A549 (cell line): ENCODE measurements at regions not wholly inside any gene's neighbourhood (a gene's known extent, or its start where the extent isn't known, plus 50 kb on each side); places are given as distances from the start of the nearest gene placed in this dataset.

Experiments used
- ATAC-seq, 2 experiments: fragments of 200-7000 bp in 1 of 2; fragments of >200 bp in 1 of 2; cut with Nextera tagmentation in 1 of 2; cut with Tn5 transposase in 1 of 2; 3 replicates each; pipeline versions ENCODE4 v1.8.0 to v1.9.1; 2018 to 2020; ENCODE audit warnings: mild to moderate bottlenecking in 1 of 2, moderate library complexity in 1 of 2
- CTCF ChIA-PET: fragments of 300-600 bp; sonication (Branson Sonifier 250); formaldehyde crosslinking; extraction: SDS; loops from one replicate; lab custom pipeline; 2021; ENCODE audit warnings: antibody characterized with exemption, inconsistent platforms; lab: Yijun Ruan, JAX
- POLR2A ChIA-PET: fragments of 350-600 bp; formaldehyde crosslinking; extraction: SDS; loops from one replicate; lab custom pipeline; 2021; ENCODE audit warnings: antibody characterized with exemption, inconsistent platforms; lab: Yijun Ruan, JAX
- DNase-seq, 2 experiments: peaks; one replicate each; pipeline versions ENCODE4 v3.0.0 to v3.0.0-alpha.2; 2011 to 2016; ENCODE audit warnings: low read depth in 1 of 2, low spot score in 1 of 2
- FAIRE-seq: peaks from 2 replicates; lab custom pipeline; 2011; peaks lifted over from hg19 to GRCh38; lab: Jason Lieb, UNC
- H3K27ac ChIP-seq, 2 experiments: fragments of >200 bp; sonication (Bioruptor Twin); formaldehyde crosslinking; 3 replicates each; pipeline ENCODE4 v1.5.1; 2016 to 2017
- H3K4me1 ChIP-seq: fragments of >200 bp; sonication (Bioruptor Twin); formaldehyde crosslinking; 3 replicates; pipeline ENCODE4 v1.6.1; 2016
- H3K4me2 ChIP-seq: fragments of >200 bp; sonication (Bioruptor Twin); formaldehyde crosslinking; 3 replicates; pipeline ENCODE4 v1.6.1; 2016
- H3K4me3 ChIP-seq: fragments of >200 bp; sonication (Bioruptor Twin); formaldehyde crosslinking; 3 replicates; pipeline ENCODE4 v1.5.1; 2016
- H3K9me3 ChIP-seq: fragments of >200 bp; sonication (Bioruptor Twin); formaldehyde crosslinking; 3 replicates; pipeline ENCODE4 v1.6.1; 2016
- CBX2 ChIP-seq: fragments of 200-600 bp; sonication (generic); IDR thresholded peaks from 2 replicates; pipeline ENCODE4 v1.6.1; 2016; ENCODE audit warnings: low read depth, mild to moderate bottlenecking, borderline replicate concordance
- CBX8 ChIP-seq: fragments of 200-600 bp; sonication (generic); IDR thresholded peaks from 2 replicates; pipeline ENCODE4 v1.6.1; 2016
- CEBPB ChIP-seq, 2 experiments: fragments of >200 bp in 1 of 2; sonication (Bioruptor Twin) in 1 of 2; formaldehyde crosslinking in 1 of 2; IDR thresholded peaks; 2 replicates each; pipeline ENCODE4 v1.6.1; 2012 to 2016
- EHMT2 ChIP-seq: fragments of 200-600 bp; sonication (generic); IDR thresholded peaks from 2 replicates; pipeline ENCODE4 v1.6.1; 2016; ENCODE audit warnings: antibody characterized with exemption, low read depth, mild to moderate bottlenecking, moderate library complexity
- EP300 ChIP-seq, 2 experiments: fragments of >200 bp; sonication (Bioruptor Twin); formaldehyde crosslinking; IDR thresholded peaks; 2 replicates in 1 of 2; 3 replicates in 1 of 2; pipeline ENCODE4 v1.6.1; 2016 to 2017
- ESRRA ChIP-seq: fragments of 150-350 bp; IDR thresholded peaks from 2 replicates; pipeline ENCODE4 v1.6.1; 2014; ENCODE audit warnings: mild to moderate bottlenecking, low read length, borderline replicate concordance
- FOXS1 ChIP-seq: fragments of 250-450 bp; sonication (Bioruptor Pico); IDR thresholded peaks from 2 replicates; pipeline ENCODE4 v1.5.0; 2020; ENCODE audit warnings: mild to moderate bottlenecking, moderate library complexity
- GATA3 ChIP-seq: IDR thresholded peaks from 2 replicates; pipeline ENCODE4 v1.6.1; 2012; ENCODE audit warnings: borderline replicate concordance
- HDAC2 ChIP-seq: fragments of 200-600 bp; sonication (generic); IDR thresholded peaks from 2 replicates; pipeline ENCODE4 v1.6.1; 2016
- HEYL ChIP-seq: fragments of 250-450 bp; sonication (Bioruptor Pico); IDR thresholded peaks from 2 replicates; pipeline ENCODE4 v1.8.0; 2021; ENCODE audit warnings: mild to moderate bottlenecking, moderate library complexity
- MAZ ChIP-seq: fragments of 150-350 bp; IDR thresholded peaks from 2 replicates; pipeline ENCODE4 v1.6.1; 2014; ENCODE audit warnings: antibody characterized with exemption, low read depth, low read length, borderline replicate concordance
- MYC ChIP-seq: IDR thresholded peaks from 2 replicates; pipeline ENCODE4 v1.6.1; 2012; ENCODE audit warnings: mild to moderate bottlenecking, inconsistent platforms, low read length, improper control_type of control experiment, borderline replicate concordance
- NPAS2 ChIP-seq: fragments of 250-450 bp; sonication (Bioruptor Pico); IDR thresholded peaks from 2 replicates; pipeline ENCODE4 v1.8.0; 2022; ENCODE audit warnings: mild to moderate bottlenecking, moderate library complexity, borderline replicate concordance
- PHF8 ChIP-seq: fragments of 200-600 bp; sonication (generic); IDR thresholded peaks from 2 replicates; pipeline ENCODE4 v1.6.1; 2016; ENCODE audit warnings: low read depth, mild to moderate bottlenecking, antibody characterized with exemption, moderate library complexity, borderline replicate concordance
- RAD21 ChIP-seq, 2 experiments: fragments of >200 bp in 1 of 2; sonication (Bioruptor Twin) in 1 of 2; formaldehyde crosslinking in 1 of 2; IDR thresholded peaks in 1 of 2; conservative IDR thresholded peaks in 1 of 2; 2 replicates in 1 of 2; 3 replicates in 1 of 2; pipeline ENCODE4 v1.6.1; 2012 to 2018; ENCODE audit warnings: inconsistent platforms in 1 of 2
- RARB ChIP-seq: fragments of 250-450 bp; sonication (Bioruptor Pico); IDR thresholded peaks from 2 replicates; pipeline ENCODE4 v1.8.0; 2021; ENCODE audit warnings: mild to moderate bottlenecking, moderate library complexity
- RCOR1 ChIP-seq: fragments of 150-350 bp; IDR thresholded peaks from 2 replicates; pipeline ENCODE4 v1.6.1; 2014; ENCODE audit warnings: antibody characterized with exemption, low read length, low read depth
- RFX5 ChIP-seq: fragments of 450-650 bp; IDR thresholded peaks from 2 replicates; pipeline ENCODE4 v1.7.1; 2014; ENCODE audit warnings: antibody characterized with exemption, mild to moderate bottlenecking, moderate library complexity
- ZFP36 ChIP-seq: fragments of 450-650 bp; IDR thresholded peaks from 2 replicates; pipeline ENCODE4 v1.6.1; 2014; ENCODE audit warnings: borderline replicate concordance; ENCODE audit not compliant: partially characterized antibody
- ZSCAN20 ChIP-seq: fragments of 250-450 bp; sonication (Bioruptor Pico); IDR thresholded peaks from 2 replicates; pipeline ENCODE4 v1.8.0; 2022; ENCODE audit warnings: mild to moderate bottlenecking, moderate library complexity
- WGBS: methylation state at CpG from one replicate; pipeline ENCODE4 v1.1.6; 2017; ENCODE audit errors: missing lambda C conversion rate; 5-methylcytosine and 5-hydroxymethylcytosine counted together
- TF ChIP-seq, protein P1 (sequence below): fragments of 150-350 bp; IDR thresholded peaks from 2 replicates; pipeline ENCODE4 v1.6.1; 2014; ENCODE audit warnings: low read depth, mild to moderate bottlenecking, low read length
- TF ChIP-seq, protein P2 (sequence below): fragments of >200 bp; sonication (Bioruptor Twin); formaldehyde crosslinking; IDR thresholded peaks from 2 replicates; pipeline ENCODE4 v1.6.1; 2016
- TF ChIP-seq, protein P3 (sequence below): IDR thresholded peaks from 2 replicates; pipeline ENCODE4 v1.6.1; 2012
- TF ChIP-seq, protein P4 (sequence below): IDR thresholded peaks from 2 replicates; pipeline ENCODE4 v1.6.1; 2012; ENCODE audit warnings: low read depth, borderline replicate concordance

DNA sequence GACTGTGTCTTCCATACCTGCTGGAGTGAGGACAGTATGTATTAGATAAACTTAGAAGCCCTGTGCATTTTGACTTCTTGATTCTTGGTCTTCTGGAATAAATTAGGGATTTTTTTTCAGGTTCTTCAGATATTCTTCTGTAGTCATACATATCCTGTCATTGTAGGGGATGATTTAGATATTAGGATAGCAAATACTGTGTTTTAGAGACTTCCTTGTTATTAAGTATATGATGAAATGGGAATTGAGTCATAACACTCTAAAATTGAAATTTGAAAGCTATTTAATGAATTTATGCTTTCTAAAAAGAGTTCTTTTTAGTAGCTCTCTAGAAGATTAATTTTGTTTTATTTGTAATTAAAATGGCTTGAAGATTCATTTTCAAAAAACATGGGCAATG lies 371.5 kb upstream of the RGS6 start (continued):
- TF ChIP-seq ESRRA (no peak), HDAC2 (no peak), MAZ (no peak), CEBPB (IDR thresholded peaks at IDR 0.05) (no peak), MYC (no peak), ZFP36 (no peak), ZSCAN20 (CRISPR knock-in tag) (no peak)
- TF ChIP-seq, protein P1, sequence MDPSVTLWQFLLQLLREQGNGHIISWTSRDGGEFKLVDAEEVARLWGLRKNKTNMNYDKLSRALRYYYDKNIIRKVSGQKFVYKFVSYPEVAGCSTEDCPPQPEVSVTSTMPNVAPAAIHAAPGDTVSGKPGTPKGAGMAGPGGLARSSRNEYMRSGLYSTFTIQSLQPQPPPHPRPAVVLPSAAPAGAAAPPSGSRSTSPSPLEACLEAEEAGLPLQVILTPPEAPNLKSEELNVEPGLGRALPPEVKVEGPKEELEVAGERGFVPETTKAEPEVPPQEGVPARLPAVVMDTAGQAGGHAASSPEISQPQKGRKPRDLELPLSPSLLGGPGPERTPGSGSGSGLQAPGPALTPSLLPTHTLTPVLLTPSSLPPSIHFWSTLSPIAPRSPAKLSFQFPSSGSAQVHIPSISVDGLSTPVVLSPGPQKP = no peak
- TF ChIP-seq, protein P2, sequence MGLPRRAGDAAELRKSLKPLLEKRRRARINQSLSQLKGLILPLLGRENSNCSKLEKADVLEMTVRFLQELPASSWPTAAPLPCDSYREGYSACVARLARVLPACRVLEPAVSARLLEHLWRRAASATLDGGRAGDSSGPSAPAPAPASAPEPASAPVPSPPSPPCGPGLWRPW = no peak

DNA sequence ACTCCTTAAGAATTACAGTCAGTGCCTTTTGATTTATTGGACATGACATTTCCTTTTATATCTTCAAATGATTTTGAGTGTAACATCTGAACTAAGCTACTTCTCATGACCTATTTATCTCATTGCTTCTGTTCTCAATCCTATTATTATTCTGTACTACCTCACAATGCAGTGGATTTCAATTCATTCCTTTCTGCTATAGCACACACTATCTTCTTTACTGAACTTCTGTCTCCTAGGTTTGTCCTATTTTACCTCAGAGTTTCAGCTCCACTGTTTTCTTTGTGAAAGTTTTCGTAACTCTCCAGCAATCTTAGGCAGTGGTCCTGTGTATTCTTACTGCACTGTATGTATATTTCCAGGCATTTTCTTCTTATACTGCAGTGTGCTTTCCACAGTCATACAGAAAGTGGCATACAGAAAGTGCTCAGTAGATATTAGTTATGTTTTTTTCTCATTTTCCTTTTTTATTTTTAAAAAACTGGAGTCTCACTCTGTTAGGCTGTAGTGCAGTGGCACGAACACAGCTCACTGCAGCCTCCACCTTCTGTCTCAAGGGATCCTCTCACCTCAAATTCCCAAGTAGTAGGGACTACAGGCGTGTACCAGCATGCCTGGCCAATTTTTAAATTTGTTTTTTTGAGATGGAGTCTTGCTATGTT lies 368.6 kb upstream of the RGS6 start:
- CTCF ChIA-PET = no interaction called here
- no peak for ATAC-seq
- 55% methylated on average over 3 of the region's 3 CpGs for WGBS
- no peak overlapping the region for H3K27ac ChIP-seq
- DNase-seq = no peak
- POLR2A ChIA-PET = no interaction called here
- TF ChIP-seq GATA3 (no peak), RAD21 (conservative IDR thresholded peaks at IDR 0.05 in 1 of 2, IDR thresholded peaks at IDR 0.05 in 1 of 2) (no peak), RARB (CRISPR knock-in tag) (no peak), RCOR1 (no peak), CBX2 (no peak), FOXS1 (no peak), HDAC2 (no peak), EHMT2 (no peak), MYC (no peak), CBX8 (no peak), CEBPB (IDR thresholded peaks at IDR 0.05) (no peak), HEYL (no peak), NPAS2 (CRISPR knock-in tag) (no peak), PHF8 (no peak), EP300 (IDR thresholded peaks at IDR 0.05) (no peak), RFX5 (no peak)
- TF ChIP-seq, protein P2 = no peak
- TF ChIP-seq, protein P1 = no peak
- TF ChIP-seq, protein P3, sequence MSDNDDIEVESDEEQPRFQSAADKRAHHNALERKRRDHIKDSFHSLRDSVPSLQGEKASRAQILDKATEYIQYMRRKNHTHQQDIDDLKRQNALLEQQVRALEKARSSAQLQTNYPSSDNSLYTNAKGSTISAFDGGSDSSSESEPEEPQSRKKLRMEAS = no peak
- TF ChIP-seq, protein P4, sequence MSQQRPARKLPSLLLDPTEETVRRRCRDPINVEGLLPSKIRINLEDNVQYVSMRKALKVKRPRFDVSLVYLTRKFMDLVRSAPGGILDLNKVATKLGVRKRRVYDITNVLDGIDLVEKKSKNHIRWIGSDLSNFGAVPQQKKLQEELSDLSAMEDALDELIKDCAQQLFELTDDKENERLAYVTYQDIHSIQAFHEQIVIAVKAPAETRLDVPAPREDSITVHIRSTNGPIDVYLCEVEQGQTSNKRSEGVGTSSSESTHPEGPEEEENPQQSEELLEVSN = no peak
- H3K9me3 ChIP-seq = no peaks in the 10 kb centered on the region
- H3K4me2 ChIP-seq = no peak overlapping the region
- no peaks in the 10 kb centered on the region for H3K4me1 ChIP-seq
- H3K4me3 ChIP-seq = no peak overlapping the region
- no peak for FAIRE-seq
